ENCODE measurements at regions not wholly inside any gene's neighbourhood (a gene's known extent, or its start where the extent isn't known, plus 50 kb on each side); places are given as distances from the start of the nearest gene placed in this dataset.

DNA sequence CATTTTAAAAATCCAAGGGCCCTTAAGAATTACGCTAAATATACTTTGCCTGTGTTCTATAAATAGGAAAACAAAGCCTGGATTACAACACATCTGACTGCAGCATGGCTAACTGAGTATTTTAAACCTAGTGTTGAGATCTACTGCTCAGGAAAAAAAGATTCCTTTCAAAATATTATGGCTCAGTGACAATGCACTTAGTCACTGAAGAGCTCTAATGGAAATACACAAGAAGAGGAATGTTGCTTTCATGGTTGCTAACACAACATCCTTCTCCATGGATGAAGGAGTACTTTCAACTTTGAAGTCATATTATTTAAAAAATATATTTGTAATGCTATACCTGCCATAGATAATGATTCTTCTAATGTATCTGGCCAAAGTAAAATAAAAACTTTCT is 248.3 kb upstream of the NEGR1 start:
- peaks cover 5% of the 10 kb centered on the region; the same call in 1 of the 2 replicates for H3K4me1 ChIP-seq (ENCODE audit: insufficient read depth)
- no peaks in the 10 kb centered on the region for H3F3A ChIP-seq (ENCODE audit: insufficient read depth)
- no peaks in the 10 kb centered on the region for H3K9me3 ChIP-seq (ENCODE audit: low read depth)
- 88 to 96% methylated on average over 1 of the region's 1 CpG for WGBS, 2 experiments (ENCODE audit: low coverage in 1 of 2, low lambda C conversion rate in 2 of 2, missing lambda C conversion rate in 2 of 2)
- H3K27me3 ChIP-seq (replicated peaks; ENCODE audit: insufficient read depth), result no peaks in the 10 kb centered on the region
- no peaks in the 10 kb centered on the region for H4K20me1 ChIP-seq (ENCODE audit: insufficient read depth)
- H3K4me2 ChIP-seq (ENCODE audit: unreplicated experiment), result no peak overlapping the region
- H3K79me2 ChIP-seq (ENCODE audit: insufficient read depth), result no peaks in the 10 kb centered on the region
- H3K4me3 ChIP-seq, result no peak overlapping the region
- TF ChIP-seq EZH2 (IDR thresholded peaks at IDR 0.05; ENCODE audit: insufficient read depth, poor library complexity, severe bottlenecking) (no peak), EZH2phosphoT487 (IDR thresholded peaks at IDR 0.05; ENCODE audit: insufficient read depth, low read depth) (no peak)
- in situ Hi-C loops (cut with MboI), result no loop called here
- H3K36me3 ChIP-seq (ENCODE audit: low read depth), result no peaks in the 10 kb centered on the region
- H3K9me2 ChIP-seq (ENCODE audit: insufficient read depth), result no peaks in the 10 kb centered on the region
- no peak overlapping the region for H3K9ac ChIP-seq
- peak; percentile 28 for DNase-seq
- no peak overlapping the region for H3K27ac ChIP-seq
- H2AFZ ChIP-seq, result no peak overlapping the region

DNA sequence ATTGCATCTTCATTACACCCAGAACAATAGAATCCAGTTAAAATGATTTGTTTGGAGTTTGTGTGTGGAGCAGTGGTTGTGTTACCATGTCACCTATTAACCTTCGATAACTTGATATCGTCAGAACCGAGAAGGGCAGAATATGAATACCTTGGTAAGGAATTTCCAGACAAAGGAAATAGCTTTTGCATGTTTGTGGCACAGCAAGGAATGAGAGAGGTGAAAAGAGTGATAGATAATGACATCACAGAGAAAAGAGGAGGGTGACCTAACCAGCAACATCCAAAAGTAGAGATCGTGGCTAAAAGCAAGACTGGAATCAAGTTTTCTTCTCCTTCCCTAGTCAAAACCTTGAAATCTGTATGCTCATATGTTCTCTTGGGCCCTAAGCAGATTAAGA is 244.6 kb upstream of the NEGR1 start:
- no peaks in the 10 kb centered on the region for H3K27me3 ChIP-seq (replicated peaks; ENCODE audit: insufficient read depth)
- H3K4me1 ChIP-seq (ENCODE audit: insufficient read depth), result peaks cover 5% of the 10 kb centered on the region; the same call in 1 of the 2 replicates
- H3K36me3 ChIP-seq (ENCODE audit: low read depth), result no peaks in the 10 kb centered on the region
- H2AFZ ChIP-seq, result no peak overlapping the region
- no peaks in the 10 kb centered on the region for H3K79me2 ChIP-seq (ENCODE audit: insufficient read depth)
- in situ Hi-C loops (cut with MboI), result no loop called here
- H3K27ac ChIP-seq, result no peak overlapping the region
- H3K9me2 ChIP-seq (ENCODE audit: insufficient read depth), result no peaks in the 10 kb centered on the region
- DNase-seq, result peak; percentile 4
- TF ChIP-seq EZH2phosphoT487 (IDR thresholded peaks at IDR 0.05; ENCODE audit: insufficient read depth, low read depth), result no peak
- TF ChIP-seq EZH2 (IDR thresholded peaks at IDR 0.05; ENCODE audit: insufficient read depth, poor library complexity, severe bottlenecking), result no peak
- no peaks in the 10 kb centered on the region for H3K9me3 ChIP-seq (ENCODE audit: low read depth)
- H3F3A ChIP-seq (ENCODE audit: insufficient read depth), result no peaks in the 10 kb centered on the region
- 75 to 79% methylated on average over 4 of the region's 4 CpGs for WGBS, 2 experiments (ENCODE audit: low coverage in 1 of 2, low lambda C conversion rate in 2 of 2, missing lambda C conversion rate in 2 of 2)
- no peak overlapping the region for H3K4me2 ChIP-seq (ENCODE audit: unreplicated experiment)
- no peak overlapping the region for H3K9ac ChIP-seq
- no peak overlapping the region for H3K4me3 ChIP-seq
- H4K20me1 ChIP-seq (ENCODE audit: insufficient read depth), result no peaks in the 10 kb centered on the region

DNA sequence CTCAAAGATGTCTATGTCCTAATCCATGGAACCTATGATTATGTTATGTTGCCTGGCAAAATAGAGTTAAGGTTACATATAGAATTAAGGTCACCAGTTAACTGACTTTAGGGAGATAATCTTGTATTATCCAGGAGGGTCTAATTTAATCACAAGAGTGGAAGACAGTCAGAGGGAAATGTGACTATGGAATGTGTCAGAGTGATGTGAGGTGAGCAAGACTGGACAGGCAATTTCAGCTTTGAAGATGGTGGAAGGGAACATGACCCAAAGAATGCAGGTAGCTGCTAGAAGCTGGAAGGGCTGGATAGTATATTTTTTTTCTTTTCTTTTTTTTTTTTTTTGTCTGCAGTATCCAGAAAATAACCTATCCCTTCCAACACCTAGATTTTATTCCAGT is 241.7 kb upstream of the NEGR1 start:
- H3K9me2 ChIP-seq (ENCODE audit: insufficient read depth), result no peaks in the 10 kb centered on the region
- peaks cover 10% of the 10 kb centered on the region for H3K4me1 ChIP-seq (ENCODE audit: insufficient read depth)
- H3K4me2 ChIP-seq (ENCODE audit: unreplicated experiment), result no peak overlapping the region
- H3K4me3 ChIP-seq, result no peak overlapping the region
- in situ Hi-C loops (cut with MboI), result no loop called here
- H3K9ac ChIP-seq, result no peak overlapping the region
- H3K79me2 ChIP-seq (ENCODE audit: insufficient read depth), result no peaks in the 10 kb centered on the region
- no peaks in the 10 kb centered on the region for H3K9me3 ChIP-seq (ENCODE audit: low read depth)
- TF ChIP-seq EZH2phosphoT487 (IDR thresholded peaks at IDR 0.05; ENCODE audit: insufficient read depth, low read depth) (no peak), EZH2 (IDR thresholded peaks at IDR 0.05; ENCODE audit: insufficient read depth, poor library complexity, severe bottlenecking) (no peak)
- no peaks in the 10 kb centered on the region for H3K36me3 ChIP-seq (ENCODE audit: low read depth)
- no peaks in the 10 kb centered on the region for H3F3A ChIP-seq (ENCODE audit: insufficient read depth)
- DNase-seq, result no peak
- no peaks in the 10 kb centered on the region for H4K20me1 ChIP-seq (ENCODE audit: insufficient read depth)
- H3K27me3 ChIP-seq (replicated peaks; ENCODE audit: insufficient read depth), result no peaks in the 10 kb centered on the region
- no peak overlapping the region for H3K27ac ChIP-seq
- no peak overlapping the region for H2AFZ ChIP-seq

DNA sequence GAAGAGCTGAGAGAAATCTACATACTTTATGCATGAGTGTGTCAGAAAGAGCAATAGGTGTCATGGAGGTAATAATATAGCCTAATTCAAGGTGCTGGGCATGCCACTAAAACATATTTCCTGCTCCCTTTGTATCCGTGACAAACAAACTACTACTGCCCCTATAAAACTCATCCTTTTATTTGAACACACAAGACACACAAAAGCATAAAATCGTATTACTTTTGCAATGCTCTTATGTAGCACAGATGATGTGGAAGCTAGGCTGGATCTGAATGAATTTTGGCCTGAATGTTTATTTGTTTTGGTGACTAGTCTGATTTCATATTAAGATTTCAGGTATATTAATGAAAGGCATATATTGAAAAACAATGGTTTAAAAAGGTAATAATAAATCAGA is 239.3 kb upstream of the NEGR1 start:
- Histone ChIP-seq H2AFZ (no peak overlapping the region), H3K9me2 (ENCODE audit: insufficient read depth) (no peaks in the 10 kb centered on the region), H3K36me3 (ENCODE audit: low read depth) (no peaks in the 10 kb centered on the region), H3K9me3 (ENCODE audit: low read depth) (no peaks in the 10 kb centered on the region), H3K4me1 (ENCODE audit: insufficient read depth) (peaks cover 10% of the 10 kb centered on the region), H4K20me1 (ENCODE audit: insufficient read depth) (no peaks in the 10 kb centered on the region), H3K4me2 (ENCODE audit: unreplicated experiment) (no peak overlapping the region), H3K27me3 (replicated peaks; ENCODE audit: insufficient read depth) (no peaks in the 10 kb centered on the region), H3F3A (ENCODE audit: insufficient read depth) (no peaks in the 10 kb centered on the region), H3K27ac (no peak overlapping the region), H3K4me3 (no peak overlapping the region), H3K79me2 (ENCODE audit: insufficient read depth) (no peaks in the 10 kb centered on the region), H3K9ac (no peak overlapping the region)
- 59 to 66% methylated on average over 2 of the region's 2 CpGs for WGBS, 2 experiments (ENCODE audit: low coverage in 1 of 2, low lambda C conversion rate in 2 of 2, missing lambda C conversion rate in 2 of 2)
- TF ChIP-seq EZH2 (IDR thresholded peaks at IDR 0.05; ENCODE audit: insufficient read depth, poor library complexity, severe bottlenecking) (no peak), EZH2phosphoT487 (IDR thresholded peaks at IDR 0.05; ENCODE audit: insufficient read depth, low read depth) (no peak)
- in situ Hi-C loops (cut with MboI), result no loop called here
- no peak for DNase-seq

DNA sequence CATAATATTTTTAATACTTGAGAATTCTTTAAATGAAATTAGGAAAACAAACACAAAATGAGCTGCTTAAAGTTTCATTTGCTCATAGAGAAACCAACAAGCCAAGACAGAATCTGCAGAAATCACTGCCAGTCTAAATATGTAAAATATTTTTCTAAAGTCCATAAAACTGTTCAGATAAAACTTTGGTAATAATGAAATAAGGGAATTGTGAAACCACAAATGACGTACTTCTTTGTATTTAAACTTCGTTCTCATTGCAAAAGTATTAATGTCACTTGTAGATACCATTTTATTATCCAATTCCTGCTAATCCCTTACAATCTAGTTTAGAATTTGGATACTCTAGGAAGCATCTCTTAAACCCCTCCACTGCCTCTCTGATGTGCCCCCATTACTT is 234.5 kb upstream of the NEGR1 start:
- Histone ChIP-seq H3F3A (ENCODE audit: insufficient read depth) (peaks cover 4% of the 10 kb centered on the region; the same call in 1 of the 2 replicates), H3K36me3 (ENCODE audit: low read depth) (no peaks in the 10 kb centered on the region), H3K9me3 (ENCODE audit: low read depth) (no peaks in the 10 kb centered on the region), H3K27me3 (replicated peaks; ENCODE audit: insufficient read depth) (no peaks in the 10 kb centered on the region), H3K4me2 (ENCODE audit: unreplicated experiment) (peak overlapping the region; percentile 48), H2AFZ (no peak overlapping the region), H3K79me2 (ENCODE audit: insufficient read depth) (no peaks in the 10 kb centered on the region), H3K4me3 (no peak overlapping the region), H3K4me1 (ENCODE audit: insufficient read depth) (peaks cover 19% of the 10 kb centered on the region), H3K9me2 (ENCODE audit: insufficient read depth) (no peaks in the 10 kb centered on the region), H4K20me1 (ENCODE audit: insufficient read depth) (no peaks in the 10 kb centered on the region), H3K9ac (0 out of 2 replicates have a peak overlapping the region, but pooled peaks have one; percentile 4), H3K27ac (peak overlapping the region; percentile 47)
- in situ Hi-C loops (cut with MboI), result no loop called here
- peak; percentile 72 for DNase-seq
- WGBS, 2 experiments (ENCODE audit: low coverage in 1 of 2, low lambda C conversion rate in 2 of 2, missing lambda C conversion rate in 2 of 2), result 13 to 23% methylated on average over 2 of the region's 2 CpGs
- TF ChIP-seq EZH2phosphoT487 (IDR thresholded peaks at IDR 0.05; ENCODE audit: insufficient read depth, low read depth) (no peak), EZH2 (IDR thresholded peaks at IDR 0.05; ENCODE audit: insufficient read depth, poor library complexity, severe bottlenecking) (no peak)
